HUES48 (cell line): ENCODE measurements at regions not wholly inside any gene's neighbourhood (a gene's known extent, or its start where the extent isn't known, plus 50 kb on each side); places are given as distances from the start of the nearest gene placed in this dataset.

Source experiments
- H3K27ac ChIP-seq: one replicate; pipeline ENCODE4 v1.7.0; 2013; ENCODE audit warnings: low read depth, low read length, inconsistent platforms
- H3K27me3 ChIP-seq: 2 replicates; pipeline ENCODE4 v1.6.1; 2013; ENCODE audit warnings: mild to moderate bottlenecking, low read length; ENCODE audit not compliant: control insufficient read depth, insufficient read depth
- H3K36me3 ChIP-seq: 2 replicates; pipeline ENCODE4 v1.6.1; 2013; ENCODE audit warnings: low read length; ENCODE audit not compliant: control insufficient read depth, insufficient read depth
- H3K4me1 ChIP-seq: 2 replicates; pipeline ENCODE4 v1.6.1; 2013; ENCODE audit warnings: mild to moderate bottlenecking, low read length; ENCODE audit not compliant: control insufficient read depth, insufficient read depth
- H3K4me3 ChIP-seq: 2 replicates; pipeline ENCODE4 v1.5.1; 2013; ENCODE audit warnings: mild to moderate bottlenecking, low read depth, low read length
- H3K9ac ChIP-seq: 2 replicates; pipeline ENCODE4 v1.6.1; 2013; ENCODE audit warnings: mild to moderate bottlenecking, low read depth, low read length, moderate library complexity
- H3K9me3 ChIP-seq: 2 replicates; pipeline ENCODE4 v1.6.1; 2013; ENCODE audit warnings: low read length; ENCODE audit not compliant: control insufficient read depth, insufficient read depth

GRCh38 chr10:120960725-120961124 is 109.6 kb downstream of the WDR11 start:
- Histone ChIP-seq H3K27me3 (no peaks in the 10 kb centered on the region), H3K4me3 (no peak overlapping the region), H3K4me1 (peaks cover 12% of the 10 kb centered on the region), H3K27ac (no peak overlapping the region), H3K9me3 (no peaks in the 10 kb centered on the region), H3K36me3 (no peaks in the 10 kb centered on the region), H3K9ac (no peak overlapping the region)

GRCh38 chr10:120961795-120962755 is 110.9 kb downstream of the WDR11 start:
- Histone ChIP-seq H3K4me3 (no peak overlapping the region), H3K4me1 (peaks cover 12% of the 10 kb centered on the region), H3K27ac (no peak overlapping the region)

GRCh38 chr10:120962756-120963593 is 111.8 kb downstream of the WDR11 start:
- Histone ChIP-seq H3K27me3 (no peaks in the 10 kb centered on the region), H3K9me3 (no peaks in the 10 kb centered on the region), H3K36me3 (no peaks in the 10 kb centered on the region), H3K27ac (no peak overlapping the region), H3K4me3 (no peak overlapping the region), H3K4me1 (peaks cover 12% of the 10 kb centered on the region), H3K9ac (no peak overlapping the region)

More at GRCh38 chr10:120961795-120962755, 110.9 kb downstream of the WDR11 start:
- Histone ChIP-seq H3K9me3 (no peaks in the 10 kb centered on the region), H3K36me3 (no peaks in the 10 kb centered on the region), H3K27me3 (no peaks in the 10 kb centered on the region), H3K9ac (no peak overlapping the region)

- Histone ChIP-seq H3K27ac (no peak overlapping the region), H3K9ac (no peak overlapping the region), H3K27me3 (no peaks in the 10 kb centered on the region), H3K9me3 (no peaks in the 10 kb centered on the region), H3K4me1 (peaks cover 12% of the 10 kb centered on the region), H3K4me3 (no peak overlapping the region), H3K36me3 (no peaks in the 10 kb centered on the region)
Observed at GRCh38 chr10:120963594-120964220, 112.5 kb downstream of the WDR11 start.

- Histone ChIP-seq H3K9me3 (no peaks in the 10 kb centered on the region), H3K36me3 (no peaks in the 10 kb centered on the region), H3K4me1 (peaks cover 12% of the 10 kb centered on the region), H3K27me3 (no peaks in the 10 kb centered on the region), H3K9ac (no peak overlapping the region), H3K27ac (no peak overlapping the region), H3K4me3 (no peak overlapping the region)
Observed at GRCh38 chr10:120966657-120967045, 115.5 kb downstream of the WDR11 start.

GRCh38 chr10:120969219-120969645 is 118.1 kb downstream of the WDR11 start:
- H3K4me1 ChIP-seq: no peaks in the 10 kb centered on the region; the same call in 1 of the 2 replicates
- H3K9ac ChIP-seq: no peak overlapping the region
- no peaks in the 10 kb centered on the region for H3K9me3 ChIP-seq
- H3K27ac ChIP-seq: no peak overlapping the region
- H3K36me3 ChIP-seq: no peaks in the 10 kb centered on the region
- no peaks in the 10 kb centered on the region for H3K27me3 ChIP-seq
- no peak overlapping the region for H3K4me3 ChIP-seq

GRCh38 chr10:120970595-120971529 is 119.7 kb downstream of the WDR11 start:
- Histone ChIP-seq H3K27me3 (no peaks in the 10 kb centered on the region), H3K9me3 (peaks cover 5% of the 10 kb centered on the region; the same call in 1 of the 2 replicates), H3K27ac (no peak overlapping the region), H3K4me3 (no peak overlapping the region), H3K36me3 (no peaks in the 10 kb centered on the region), H3K9ac (no peak overlapping the region), H3K4me1 (no peaks in the 10 kb centered on the region; the same call in 1 of the 2 replicates)

- H3K9me3 ChIP-seq: peaks cover 5% of the 10 kb centered on the region; the same call in 1 of the 2 replicates
- no peaks in the 10 kb centered on the region for H3K27me3 ChIP-seq
- H3K27ac ChIP-seq: no peak overlapping the region
- no peak overlapping the region for H3K9ac ChIP-seq
- H3K4me3 ChIP-seq: no peak overlapping the region
- no peaks in the 10 kb centered on the region for H3K36me3 ChIP-seq
- H3K4me1 ChIP-seq: no peaks in the 10 kb centered on the region; the same call in 1 of the 2 replicates
Observed at GRCh38 chr10:120971671-120972070, 120.5 kb downstream of the WDR11 start.

GRCh38 chr10:120972259-120972658 is 121.1 kb downstream of the WDR11 start:
- Histone ChIP-seq H3K27ac (no peak overlapping the region), H3K27me3 (no peaks in the 10 kb centered on the region), H3K4me3 (no peak overlapping the region), H3K9ac (no peak overlapping the region), H3K36me3 (no peaks in the 10 kb centered on the region), H3K9me3 (peaks cover 5% of the 10 kb centered on the region; the same call in 1 of the 2 replicates), H3K4me1 (no peaks in the 10 kb centered on the region; the same call in 1 of the 2 replicates)
